Suppressor macrophage treated with lipopolysaccharide for 1 hour (primary cell): ENCODE measurements at regions not wholly inside any gene's neighbourhood (a gene's known extent, or its start where the extent isn't known, plus 50 kb on each side); places are given as distances from the start of the nearest gene placed in this dataset.
"Not testable (repeated sequence)": the region's sequence is repeated elsewhere in the genome, so short reads cannot be mapped to it uniquely, and the experiment has no call there.

Experiments
- DNase-seq, 3 donors: peaks; one replicate each; pipeline ENCODE4 v3.0.0-alpha.2; 2020 to 2022

GRCh38 chr13:89520468-89520867 lies 1827.0 kb upstream of the MIR17HG start:
- no peak for DNase-seq

GRCh38 chr13:89521672-89522071 lies 1825.8 kb upstream of the MIR17HG start:
- not testable (repeated sequence) for DNase-seq

GRCh38 chr13:89541091-89542030 lies 1806.1 kb upstream of the MIR17HG start:
- no peak for DNase-seq

GRCh38 chr13:89550938-89551337 lies 1796.5 kb upstream of the MIR17HG start:
- DNase-seq: no peak

GRCh38 chr13:89554801-89555200 lies 1792.7 kb upstream of the MIR17HG start:
- DNase-seq: no peak

- DNase-seq: no peak
Observed at GRCh38 chr13:89565476-89566100, 1781.9 kb upstream of the MIR17HG start.

- no peak for DNase-seq
Observed at GRCh38 chr13:89567025-89567424, 1780.5 kb upstream of the MIR17HG start.

GRCh38 chr13:89568276-89568675 lies 1779.2 kb upstream of the MIR17HG start:
- no peak for DNase-seq

- DNase-seq: no peak
Observed at GRCh38 chr13:89568746-89569145, 1778.7 kb upstream of the MIR17HG start.

GRCh38 chr13:89571676-89572075 lies 1775.8 kb upstream of the MIR17HG start:
- no peak for DNase-seq

GRCh38 chr13:89574077-89574476 lies 1773.4 kb upstream of the MIR17HG start:
- DNase-seq: no peak

GRCh38 chr13:89577301-89577700 lies 1770.2 kb upstream of the MIR17HG start:
- DNase-seq: no peak

GRCh38 chr13:89584058-89584620 lies 1763.3 kb upstream of the MIR17HG start:
- DNase-seq: no peak

GRCh38 chr13:89602655-89603054 lies 1744.8 kb upstream of the MIR17HG start:
- no peak for DNase-seq

- DNase-seq: no peak
Observed at GRCh38 chr13:89603187-89603586, 1744.3 kb upstream of the MIR17HG start.

- no peak for DNase-seq
Observed at GRCh38 chr13:89609318-89609717, 1738.2 kb upstream of the MIR17HG start.

- no peak for DNase-seq
Observed at GRCh38 chr13:89610331-89610730, 1737.2 kb upstream of the MIR17HG start.

GRCh38 chr13:89610881-89611280 lies 1736.6 kb upstream of the MIR17HG start:
- DNase-seq: no peak

- no peak for DNase-seq
Observed at GRCh38 chr13:89627996-89628395, 1719.5 kb upstream of the MIR17HG start.

- no peak for DNase-seq
Observed at GRCh38 chr13:89628567-89628966, 1718.9 kb upstream of the MIR17HG start.

- no peak for DNase-seq
Observed at GRCh38 chr13:89650226-89650625, 1697.3 kb upstream of the MIR17HG start.

- no peak for DNase-seq
Observed at GRCh38 chr13:89660752-89661151, 1686.7 kb upstream of the MIR17HG start.

GRCh38 chr13:89673789-89674311 lies 1673.6 kb upstream of the MIR17HG start:
- no peak for DNase-seq
